ENCODE measurements at regions not wholly inside any gene's neighbourhood (a gene's known extent, or its start where the extent isn't known, plus 50 kb on each side); places are given as distances from the start of the nearest gene placed in this dataset.
A peak's percentile ranks its signal among the peaks of the same experiment; 100 is the strongest.

GRCh38 chr6:141210901-141211300 is 921.8 kb upstream of the GJE1 start:
- H3K9me2 ChIP-seq (ENCODE audit: insufficient read depth) = no peaks in the 10 kb centered on the region
- DNase-seq = no peak
- no peaks in the 10 kb centered on the region for H3K9me3 ChIP-seq (ENCODE audit: low read depth)
- H2AFZ ChIP-seq = no peak overlapping the region
- H4K20me1 ChIP-seq (ENCODE audit: insufficient read depth) = no peaks in the 10 kb centered on the region
- WGBS, 2 experiments (ENCODE audit: low coverage in 1 of 2, low lambda C conversion rate in 2 of 2, missing lambda C conversion rate in 2 of 2) = 0 to 3% methylated on average over 1 of the region's 1 CpG
- no peaks in the 10 kb centered on the region for H3K36me3 ChIP-seq (ENCODE audit: low read depth)
- no peaks in the 10 kb centered on the region for H3K4me1 ChIP-seq (ENCODE audit: insufficient read depth)
- H3K9ac ChIP-seq = no peak overlapping the region
- no peaks in the 10 kb centered on the region for H3K79me2 ChIP-seq (ENCODE audit: insufficient read depth)
- TF ChIP-seq EZH2phosphoT487 (IDR thresholded peaks at IDR 0.05; ENCODE audit: insufficient read depth, low read depth) (no peak), EZH2 (IDR thresholded peaks at IDR 0.05; ENCODE audit: insufficient read depth, poor library complexity, severe bottlenecking) (no peak)
- no peaks in the 10 kb centered on the region for H3K27me3 ChIP-seq (replicated peaks; ENCODE audit: insufficient read depth)
- no peak overlapping the region for H3K4me2 ChIP-seq (ENCODE audit: unreplicated experiment)
- no peak overlapping the region for H3K27ac ChIP-seq
- in situ Hi-C loops (cut with MboI) = no loop called here
- H3F3A ChIP-seq (ENCODE audit: insufficient read depth) = no peaks in the 10 kb centered on the region
- no peak overlapping the region for H3K4me3 ChIP-seq

GRCh38 chr6:141209890-141210289 is 922.8 kb upstream of the GJE1 start:
- Histone ChIP-seq H3K9me3 (ENCODE audit: low read depth) (no peaks in the 10 kb centered on the region), H3K4me2 (ENCODE audit: unreplicated experiment) (no peak overlapping the region), H3K36me3 (ENCODE audit: low read depth) (no peaks in the 10 kb centered on the region), H3K4me1 (ENCODE audit: insufficient read depth) (no peaks in the 10 kb centered on the region), H3K9ac (no peak overlapping the region), H4K20me1 (ENCODE audit: insufficient read depth) (no peaks in the 10 kb centered on the region), H3K9me2 (ENCODE audit: insufficient read depth) (no peaks in the 10 kb centered on the region), H2AFZ (no peak overlapping the region), H3F3A (ENCODE audit: insufficient read depth) (no peaks in the 10 kb centered on the region), H3K27ac (no peak overlapping the region), H3K79me2 (ENCODE audit: insufficient read depth) (no peaks in the 10 kb centered on the region), H3K4me3 (no peak overlapping the region), H3K27me3 (replicated peaks; ENCODE audit: insufficient read depth) (no peaks in the 10 kb centered on the region)
- in situ Hi-C loops (cut with MboI) = no loop called here
- TF ChIP-seq EZH2 (IDR thresholded peaks at IDR 0.05; ENCODE audit: insufficient read depth, poor library complexity, severe bottlenecking) (no peak), EZH2phosphoT487 (IDR thresholded peaks at IDR 0.05; ENCODE audit: insufficient read depth, low read depth) (no peak)
- no peak for DNase-seq
- 90% methylated on average over 4 of the region's 4 CpGs for WGBS, 2 experiments (ENCODE audit: low coverage in 1 of 2, low lambda C conversion rate in 2 of 2, missing lambda C conversion rate in 2 of 2)

- Histone ChIP-seq H3K4me1 (ENCODE audit: insufficient read depth) (peaks cover 9% of the 10 kb centered on the region), H3K4me3 (no peak overlapping the region), H3K9me2 (ENCODE audit: insufficient read depth) (no peaks in the 10 kb centered on the region), H3K36me3 (ENCODE audit: low read depth) (no peaks in the 10 kb centered on the region), H3K9ac (no peak overlapping the region), H3K27me3 (replicated peaks; ENCODE audit: insufficient read depth) (no peaks in the 10 kb centered on the region), H2AFZ (no peak overlapping the region), H3K9me3 (ENCODE audit: low read depth) (no peaks in the 10 kb centered on the region), H4K20me1 (ENCODE audit: insufficient read depth) (no peaks in the 10 kb centered on the region), H3K27ac (no peak overlapping the region), H3K4me2 (ENCODE audit: unreplicated experiment) (no peak overlapping the region), H3F3A (ENCODE audit: insufficient read depth) (peaks cover 11% of the 10 kb centered on the region; the same call in 1 of the 2 replicates), H3K79me2 (ENCODE audit: insufficient read depth) (no peaks in the 10 kb centered on the region)
- in situ Hi-C loops (cut with MboI) = no loop called here
- no peak for DNase-seq
- 85 to 95% methylated on average over 1 of the region's 1 CpG for WGBS, 2 experiments (ENCODE audit: low coverage in 1 of 2, low lambda C conversion rate in 2 of 2, missing lambda C conversion rate in 2 of 2)
- no peak for TF ChIP-seq EZH2phosphoT487 (IDR thresholded peaks at IDR 0.05; ENCODE audit: insufficient read depth, low read depth)
- no peak for TF ChIP-seq EZH2 (IDR thresholded peaks at IDR 0.05; ENCODE audit: insufficient read depth, poor library complexity, severe bottlenecking)
These were observed 924.6 kb upstream of the GJE1 start for GRCh38 chr6:141208101-141208500.

GRCh38 chr6:141203902-141204575 is 928.7 kb upstream of the GJE1 start:
- H3K4me3 ChIP-seq = no peak overlapping the region
- no peak overlapping the region for H3K4me2 ChIP-seq (ENCODE audit: unreplicated experiment)
- no peaks in the 10 kb centered on the region for H3K36me3 ChIP-seq (ENCODE audit: low read depth)
- H3K27ac ChIP-seq = no peak overlapping the region
- H4K20me1 ChIP-seq (ENCODE audit: insufficient read depth) = no peaks in the 10 kb centered on the region
- 72 to 73% methylated on average over 4 of the region's 4 CpGs for WGBS, 2 experiments (ENCODE audit: low coverage in 1 of 2, low lambda C conversion rate in 2 of 2, missing lambda C conversion rate in 2 of 2)
- H3K9ac ChIP-seq = no peak overlapping the region
- H3K27me3 ChIP-seq (replicated peaks; ENCODE audit: insufficient read depth) = no peaks in the 10 kb centered on the region
- 0 out of 2 replicates have a peak overlapping the region, but pooled peaks have one; percentile 3 for H2AFZ ChIP-seq
- TF ChIP-seq EZH2phosphoT487 (IDR thresholded peaks at IDR 0.05; ENCODE audit: insufficient read depth, low read depth) = no peak
- no peak for TF ChIP-seq EZH2 (IDR thresholded peaks at IDR 0.05; ENCODE audit: insufficient read depth, poor library complexity, severe bottlenecking)
- no peaks in the 10 kb centered on the region for H3K9me2 ChIP-seq (ENCODE audit: insufficient read depth)
- H3K79me2 ChIP-seq (ENCODE audit: insufficient read depth) = no peaks in the 10 kb centered on the region
- in situ Hi-C loops (cut with MboI) = no loop called here
- peak; percentile 60 for DNase-seq
- H3K9me3 ChIP-seq (ENCODE audit: low read depth) = no peaks in the 10 kb centered on the region
- H3F3A ChIP-seq (ENCODE audit: insufficient read depth) = peaks cover 23% of the 10 kb centered on the region; the same call in 1 of the 2 replicates
- H3K4me1 ChIP-seq (ENCODE audit: insufficient read depth) = peaks cover 9% of the 10 kb centered on the region

All from GM23248 (cell line).